ENCODE measurements at regions not wholly inside any gene's neighbourhood (a gene's known extent, or its start where the extent isn't known, plus 50 kb on each side); places are given as distances from the start of the nearest gene placed in this dataset.

DNA sequence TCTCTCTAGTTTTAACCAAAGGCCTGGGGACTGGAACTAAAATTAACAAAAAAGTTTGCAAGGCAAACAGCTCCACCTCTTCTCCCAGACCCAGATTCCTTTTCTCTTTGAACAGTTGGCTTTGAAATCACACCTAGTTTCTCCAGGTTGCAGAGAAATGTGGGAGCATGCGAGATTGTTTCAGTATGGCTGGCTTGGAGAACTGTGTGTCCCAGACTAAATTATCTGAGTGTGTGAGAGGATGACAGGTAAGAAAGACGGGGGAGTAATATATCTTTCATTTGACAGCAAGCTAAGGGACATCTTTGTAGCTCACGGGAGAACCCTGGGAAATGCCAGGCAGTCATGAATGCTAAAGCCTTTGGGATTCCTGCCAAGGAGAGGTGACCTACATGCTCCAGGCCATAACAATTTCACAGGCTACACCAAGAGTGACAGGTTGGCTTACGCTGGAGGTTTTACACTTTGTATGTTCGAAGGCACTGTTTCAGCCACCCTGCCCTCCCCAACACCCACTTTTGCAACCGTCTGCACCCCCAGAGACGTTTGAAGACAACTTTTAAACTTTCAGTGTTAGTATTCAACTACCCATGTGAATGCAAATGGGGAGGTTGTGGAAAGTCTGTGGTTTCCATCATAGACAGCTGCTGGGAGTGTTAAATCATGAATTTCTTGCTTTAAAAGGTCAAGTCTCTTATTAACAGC, 109.3 kb upstream of the SNX19 start:
- peaks cover 0 to 4% (median 0%) of the 10 kb centered on the region in 9 donors for H3K4me1 ChIP-seq
- peak in 6 of 8 donors; percentile 61 to 83 (median 78) for ATAC-seq
- WGBS, 2 donors = 38% methylated on average over 7 of the region's 7 CpGs
- no peaks in the 10 kb centered on the region for H3K36me3 ChIP-seq
- intact Hi-C loops (cut with DNase I) = no loop called here
- H3K9me3 ChIP-seq = no peaks in the 10 kb centered on the region
- no peak overlapping the region for H3K4me3 ChIP-seq
- no peak overlapping the region for H3K27ac ChIP-seq
- no peaks in the 10 kb centered on the region for H3K27me3 ChIP-seq
- DNase-seq = peak in 1 of 2 donors; percentile 14
- TF ChIP-seq, protein P1, sequence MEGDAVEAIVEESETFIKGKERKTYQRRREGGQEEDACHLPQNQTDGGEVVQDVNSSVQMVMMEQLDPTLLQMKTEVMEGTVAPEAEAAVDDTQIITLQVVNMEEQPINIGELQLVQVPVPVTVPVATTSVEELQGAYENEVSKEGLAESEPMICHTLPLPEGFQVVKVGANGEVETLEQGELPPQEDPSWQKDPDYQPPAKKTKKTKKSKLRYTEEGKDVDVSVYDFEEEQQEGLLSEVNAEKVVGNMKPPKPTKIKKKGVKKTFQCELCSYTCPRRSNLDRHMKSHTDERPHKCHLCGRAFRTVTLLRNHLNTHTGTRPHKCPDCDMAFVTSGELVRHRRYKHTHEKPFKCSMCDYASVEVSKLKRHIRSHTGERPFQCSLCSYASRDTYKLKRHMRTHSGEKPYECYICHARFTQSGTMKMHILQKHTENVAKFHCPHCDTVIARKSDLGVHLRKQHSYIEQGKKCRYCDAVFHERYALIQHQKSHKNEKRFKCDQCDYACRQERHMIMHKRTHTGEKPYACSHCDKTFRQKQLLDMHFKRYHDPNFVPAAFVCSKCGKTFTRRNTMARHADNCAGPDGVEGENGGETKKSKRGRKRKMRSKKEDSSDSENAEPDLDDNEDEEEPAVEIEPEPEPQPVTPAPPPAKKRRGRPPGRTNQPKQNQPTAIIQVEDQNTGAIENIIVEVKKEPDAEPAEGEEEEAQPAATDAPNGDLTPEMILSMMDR (IDR thresholded peaks at IDR 0.05) = no peak

DNA sequence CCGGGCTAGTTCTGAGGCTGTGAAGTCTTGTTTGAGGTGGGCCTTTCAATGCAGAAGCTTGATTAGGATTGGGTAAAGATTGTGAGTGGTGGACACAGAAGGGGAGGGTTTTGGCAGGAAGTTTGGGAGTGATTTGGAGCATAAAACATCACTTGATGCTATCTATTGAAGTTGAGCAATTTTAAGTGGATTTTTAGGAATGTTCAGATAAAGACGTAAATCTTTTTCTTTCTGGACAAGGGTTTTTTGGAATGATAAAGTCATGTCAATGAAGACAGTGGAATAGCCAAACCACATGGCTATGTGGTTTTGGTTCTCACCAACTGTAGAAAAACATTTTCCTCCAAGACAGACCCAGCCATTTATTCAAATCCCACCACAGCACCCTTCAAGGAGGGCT, 111.2 kb upstream of the SNX19 start:
- Histone ChIP-seq H3K4me1 (peaks cover 0 to 4% (median 0%) of the 10 kb centered on the region in 9 donors), H3K27ac (no peak overlapping the region), H3K27me3 (peaks cover 0 to 5% (median 0%) of the 10 kb centered on the region in 7 donors), H3K36me3 (no peaks in the 10 kb centered on the region), H3K4me3 (no peak overlapping the region), H3K9me3 (no peaks in the 10 kb centered on the region)
- DNase-seq = no peak
- intact Hi-C loops (cut with DNase I) = no loop called here
- 64 to 68% methylated on average over 2 of the region's 2 CpGs for WGBS, 2 donors
- ATAC-seq = no peak
- TF ChIP-seq, protein P1 (IDR thresholded peaks at IDR 0.05) = no peak

DNA sequence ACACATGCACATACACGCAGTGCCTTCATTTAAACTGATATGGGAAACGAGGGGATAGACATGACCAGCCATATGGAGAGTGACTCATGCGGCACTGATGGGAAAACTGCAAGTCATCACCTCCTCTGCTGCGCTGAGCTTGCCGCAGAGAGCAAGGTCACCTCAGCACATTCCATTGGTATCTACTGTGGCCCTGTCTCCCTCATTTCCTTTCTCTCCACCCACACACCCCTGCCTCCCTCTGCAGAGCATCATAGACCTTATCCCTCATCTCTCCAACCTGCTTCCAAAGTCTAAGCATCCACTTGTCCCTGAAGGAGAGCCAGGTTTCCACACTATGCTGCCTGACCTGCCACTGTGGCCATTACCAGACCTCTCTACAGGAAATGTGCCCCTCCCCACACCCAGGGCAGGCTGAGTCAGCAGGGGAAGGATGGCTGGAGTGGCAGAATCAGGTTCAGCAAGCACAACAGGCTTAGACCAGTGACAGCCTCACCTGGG, 116.9 kb upstream of the SNX19 start:
- Histone ChIP-seq H3K4me1 (peaks cover 0 to 8% (median 0%) of the 10 kb centered on the region in 9 donors), H3K4me3 (no peak overlapping the region), H3K36me3 (no peaks in the 10 kb centered on the region), H3K27ac (no peak overlapping the region), H3K27me3 (peaks cover 0 to 18% (median 0%) of the 10 kb centered on the region in 7 donors), H3K9me3 (no peaks in the 10 kb centered on the region)
- TF ChIP-seq, protein P1 (IDR thresholded peaks at IDR 0.05) = no peak
- intact Hi-C loops (cut with DNase I) = no loop called here
- WGBS, 2 donors = 10 to 11% methylated on average over 5 of the region's 5 CpGs
- no peak for DNase-seq
- ATAC-seq = peak in 4 of 8 donors; percentile 19 to 82 (median 60)

DNA sequence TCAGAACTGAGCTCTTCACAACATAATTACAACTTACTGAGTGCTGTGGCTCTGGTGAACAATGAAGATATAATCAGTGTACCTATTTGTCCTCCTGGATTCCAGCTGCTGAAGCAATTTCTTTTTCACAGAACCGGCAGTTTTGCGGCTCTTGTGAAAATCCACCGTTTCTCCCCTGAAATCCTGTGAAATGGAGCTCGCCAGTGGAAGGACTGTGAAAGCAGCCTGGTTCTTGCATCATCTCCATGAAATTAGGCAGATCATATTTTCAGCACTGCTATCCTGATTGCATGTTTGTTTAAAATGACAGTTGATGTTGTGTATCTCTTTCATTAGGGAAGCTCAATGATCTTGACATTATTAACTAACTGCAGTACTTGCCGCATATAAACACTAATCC, 120.2 kb upstream of the SNX19 start:
- no peak for DNase-seq
- no peaks in the 10 kb centered on the region for H3K9me3 ChIP-seq
- 84 to 91% methylated on average over 5 of the region's 5 CpGs for WGBS, 2 donors
- no peak overlapping the region for H3K4me3 ChIP-seq
- H3K27me3 ChIP-seq = peaks cover 0 to 23% (median 0%) of the 10 kb centered on the region in 7 donors
- H3K4me1 ChIP-seq = peaks cover 0 to 8% (median 0%) of the 10 kb centered on the region in 9 donors
- no peak overlapping the region for H3K27ac ChIP-seq
- intact Hi-C loops (cut with DNase I) = no loop called here
- no peak for ATAC-seq
- TF ChIP-seq, protein P1 (IDR thresholded peaks at IDR 0.05) = no peak
- H3K36me3 ChIP-seq = no peaks in the 10 kb centered on the region

Measured in heart right ventricle (tissue), 16 donors.